Endometrium (tissue), 2 donors: ENCODE measurements at regions not wholly inside any gene's neighbourhood (a gene's known extent, or its start where the extent isn't known, plus 50 kb on each side); places are given as distances from the start of the nearest gene placed in this dataset.

Source experiments
- FAIRE-seq: peaks from 2 replicates; lab custom pipeline; 2012; peaks lifted over from hg19 to GRCh38; lab: Jason Lieb, UNC
- donor health status: control.
- donor health status: control.

GRCh38 chr4:111718763-111719559, 426.3 kb upstream of the FAM241A start:
- FAIRE-seq: no peak

GRCh38 chr4:111720866-111721265, 424.4 kb upstream of the FAM241A start:
- no peak for FAIRE-seq

GRCh38 chr4:111722213-111722720, 423.0 kb upstream of the FAM241A start:
- no peak for FAIRE-seq

DNA sequence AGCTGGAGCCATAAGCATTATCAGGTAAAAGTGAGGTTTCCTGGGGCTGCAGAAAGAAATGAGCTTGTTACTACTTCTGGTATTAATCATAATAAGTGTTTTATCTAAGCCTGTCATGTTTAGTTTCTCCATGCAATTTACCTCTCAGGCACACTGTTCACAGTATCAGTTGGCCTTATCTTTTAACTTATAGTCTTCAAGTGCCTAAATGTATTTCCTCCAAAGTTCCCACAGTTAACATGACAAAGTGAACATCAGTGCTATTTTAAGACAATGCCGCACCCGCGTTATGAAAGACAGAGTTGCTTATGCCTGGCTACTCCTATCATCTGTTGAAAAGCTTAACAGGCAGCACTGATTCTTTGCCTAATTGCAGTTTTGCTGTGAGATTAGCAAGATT, 408.7 kb upstream of the FAM241A start:
- FAIRE-seq: no peak

- no peak for FAIRE-seq
These were observed 400.4 kb upstream of the FAM241A start for GRCh38 chr4:111744847-111745246.

DNA sequence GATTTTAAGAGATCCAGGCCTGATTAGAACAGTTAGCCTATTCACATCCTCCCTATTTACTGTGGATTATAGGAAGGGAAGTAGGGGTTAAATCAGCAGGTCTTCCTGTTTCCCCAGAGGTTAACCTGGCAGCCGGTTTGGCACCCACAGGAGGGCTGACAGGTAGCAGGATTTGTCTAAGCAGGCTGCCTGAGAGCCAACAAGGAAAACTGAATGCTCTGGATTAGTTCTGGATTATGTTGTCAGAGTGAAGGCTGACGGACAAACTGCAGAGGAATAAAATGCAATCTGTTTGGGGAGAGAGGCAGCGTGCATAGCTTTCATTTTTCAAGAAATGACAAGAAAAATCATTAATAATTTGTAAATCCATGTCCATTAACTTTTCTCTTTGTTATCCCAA, 397.1 kb upstream of the FAM241A start:
- no peak for FAIRE-seq

DNA sequence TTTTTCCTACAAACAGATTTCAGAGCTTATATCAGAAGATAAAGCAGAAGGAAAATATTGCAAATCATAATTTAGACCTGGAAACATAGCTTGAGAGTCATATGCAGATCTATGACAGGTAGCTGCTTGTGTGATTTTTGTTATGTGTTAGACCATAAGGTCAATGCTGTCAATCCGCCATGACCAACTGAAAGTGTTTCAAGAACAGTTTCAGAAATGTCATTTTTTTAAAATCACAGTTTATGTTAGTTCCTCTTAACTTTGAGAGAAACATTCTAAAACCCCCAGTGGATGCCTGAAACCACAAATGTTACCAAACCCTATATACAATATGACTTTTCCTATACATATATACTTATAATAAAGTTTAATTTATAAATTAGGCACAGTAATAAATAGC, 391.3 kb upstream of the FAM241A start:
- no peak for FAIRE-seq

DNA sequence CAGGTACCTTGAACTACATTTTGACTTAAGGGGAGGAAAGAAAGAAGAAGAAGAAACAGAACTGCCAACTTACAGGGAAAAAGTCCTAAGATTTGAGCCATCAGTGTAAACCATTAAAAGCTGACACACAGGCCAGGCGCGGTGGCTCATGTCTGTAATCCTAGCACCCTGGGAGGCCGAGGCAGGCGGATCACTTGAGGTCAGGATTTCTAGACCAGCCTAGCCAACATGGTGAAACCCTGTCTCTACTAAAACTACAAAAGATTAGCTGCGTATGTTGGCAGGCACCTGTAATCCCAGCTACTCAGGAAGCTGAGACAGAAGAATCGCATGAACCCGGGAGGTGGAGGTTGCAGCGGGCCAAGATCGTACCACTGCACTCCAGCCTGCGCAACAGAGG, 389.7 kb upstream of the FAM241A start:
- FAIRE-seq: no peak

DNA sequence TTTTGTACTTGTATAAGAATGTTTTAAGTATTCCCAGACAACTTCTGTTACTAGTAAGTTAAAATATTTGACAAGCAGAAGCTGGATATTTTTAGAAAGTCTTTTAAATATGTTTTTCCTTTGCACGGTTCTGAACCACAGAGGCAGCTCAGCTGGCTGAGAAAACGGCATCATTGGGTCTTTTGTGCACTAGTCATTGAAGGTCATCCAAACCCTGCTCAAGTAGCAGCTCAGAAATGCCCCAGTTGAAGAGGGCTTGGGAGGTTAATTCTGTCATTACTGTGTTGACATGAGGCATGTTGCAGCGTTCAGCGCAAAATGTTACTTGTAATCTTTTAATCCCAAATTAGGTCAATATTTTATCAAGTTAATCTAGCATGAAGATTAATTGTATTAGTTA, 383.7 kb upstream of the FAM241A start:
- FAIRE-seq: no peak

DNA sequence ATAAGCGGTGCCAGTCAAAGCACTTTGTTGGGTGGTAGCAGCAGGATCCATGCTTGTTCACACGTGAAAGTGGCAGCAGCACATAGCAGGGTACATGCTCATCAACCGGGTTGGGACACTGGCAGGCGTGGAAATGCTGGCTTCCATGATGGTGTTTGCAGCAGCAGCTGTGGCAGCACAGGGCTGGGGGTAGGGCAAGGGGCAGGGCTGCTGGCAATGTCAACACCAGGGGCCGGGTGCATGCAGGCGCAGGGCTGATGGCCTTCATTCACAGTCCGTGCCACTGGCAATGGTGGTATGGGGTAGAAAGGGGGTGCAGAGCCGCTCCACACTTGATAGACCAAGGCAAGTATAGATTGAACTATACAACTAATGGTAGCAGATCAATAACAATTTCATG, 374.7 kb upstream of the FAM241A start:
- FAIRE-seq: no peak

- no peak for FAIRE-seq
These were observed 371.4 kb upstream of the FAM241A start for GRCh38 chr4:111773858-111774257.

GRCh38 chr4:111775556-111776297, 369.5 kb upstream of the FAM241A start:
- FAIRE-seq: no peak

GRCh38 chr4:111776561-111776960, 368.7 kb upstream of the FAM241A start:
- no peak for FAIRE-seq

DNA sequence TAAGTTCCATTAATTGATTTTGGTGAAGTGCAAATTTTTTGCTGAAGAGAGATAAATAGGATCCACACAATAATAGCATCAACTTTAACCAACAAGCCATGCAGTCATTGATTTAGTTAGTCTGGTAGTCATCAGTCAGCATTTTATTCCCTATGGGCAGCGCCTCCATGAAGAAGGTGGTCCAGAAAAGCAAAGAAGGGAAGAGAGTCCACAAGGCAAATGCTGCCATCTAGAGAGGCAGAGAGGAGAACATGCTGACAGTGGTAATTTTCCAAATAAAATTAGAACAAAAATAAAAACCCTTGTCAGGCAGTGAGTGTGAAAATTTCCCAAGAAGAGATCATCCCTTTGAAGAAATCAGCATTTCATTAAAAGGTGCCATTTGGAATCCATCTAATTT, 366.7 kb upstream of the FAM241A start:
- no peak for FAIRE-seq

- FAIRE-seq: no peak
These were observed 364.3 kb upstream of the FAM241A start for GRCh38 chr4:111780965-111781364.

DNA sequence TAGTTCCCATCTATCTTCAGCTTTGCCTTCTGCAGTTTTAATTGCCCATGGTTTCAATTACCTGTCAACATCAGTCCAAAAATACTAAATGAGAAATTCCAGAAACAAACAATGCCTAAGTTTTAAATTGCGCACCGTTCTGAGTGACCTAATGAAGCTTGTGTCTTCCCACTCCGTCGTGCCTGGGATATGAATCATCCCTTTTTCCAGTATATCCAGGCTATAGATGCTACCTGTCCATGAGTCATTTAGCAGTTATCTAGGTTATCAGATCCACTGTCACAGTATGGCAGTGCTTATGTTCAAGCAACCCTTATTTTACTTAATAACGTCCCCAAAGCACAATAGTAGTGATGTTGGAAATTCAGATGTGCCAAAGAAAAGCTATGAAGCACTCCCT, 363.6 kb upstream of the FAM241A start:
- no peak for FAIRE-seq

DNA sequence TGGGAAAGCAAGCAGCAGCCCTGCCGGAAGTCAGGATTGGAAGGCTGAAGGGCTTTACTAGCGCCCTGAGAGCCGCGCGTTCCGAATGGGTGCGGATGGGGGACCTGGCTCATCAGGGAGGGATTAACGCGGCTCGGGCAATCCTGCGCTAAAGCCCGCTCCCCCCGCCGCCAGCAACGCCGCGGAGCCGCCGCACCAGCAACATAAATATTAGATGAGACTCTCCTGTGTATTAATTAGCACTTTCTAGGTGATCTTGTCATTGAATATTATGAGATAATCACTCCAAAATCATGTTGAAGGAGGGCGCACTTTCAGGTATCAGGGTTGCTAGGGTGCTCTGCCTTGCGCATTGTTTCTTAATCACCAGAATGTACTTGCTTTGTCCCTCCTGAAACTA, 357.2 kb upstream of the FAM241A start:
- FAIRE-seq: no peak

DNA sequence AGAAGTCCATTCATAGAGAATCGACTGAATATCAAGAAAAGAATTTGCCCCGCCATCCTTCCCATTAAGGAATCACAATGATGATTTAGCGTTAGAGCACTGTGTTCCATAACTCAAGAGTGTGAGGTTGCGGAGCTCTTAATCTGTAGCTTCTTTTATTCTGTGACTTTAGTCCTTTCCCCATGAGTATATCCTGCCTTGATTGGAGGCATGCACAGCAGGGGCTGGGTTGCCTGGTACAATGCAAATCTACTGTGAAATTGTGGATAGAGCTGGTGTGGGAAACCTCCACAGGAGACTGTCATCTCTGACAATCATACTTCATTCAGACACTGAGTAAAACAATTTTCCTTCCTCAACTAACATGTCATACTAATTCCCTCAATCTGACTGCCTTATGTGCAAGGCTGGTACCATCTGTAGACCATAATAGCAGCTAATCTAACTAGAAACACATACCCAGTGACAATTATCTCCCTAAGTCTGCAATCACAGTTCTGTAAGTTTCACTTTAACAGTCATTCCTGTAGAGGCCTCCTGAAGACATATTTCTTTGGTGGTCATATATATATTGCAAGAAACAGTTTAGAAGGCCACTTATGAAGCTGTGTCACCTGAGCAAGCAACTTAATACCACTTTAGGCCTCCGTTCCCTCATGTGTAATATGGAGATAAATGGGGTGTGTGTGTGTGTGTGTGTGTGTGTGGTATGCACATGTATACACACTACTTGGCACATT, 355.2 kb upstream of the FAM241A start:
- no peak for FAIRE-seq

- FAIRE-seq: no peak
These were observed 352.6 kb upstream of the FAM241A start for GRCh38 chr4:111792632-111793031.

DNA sequence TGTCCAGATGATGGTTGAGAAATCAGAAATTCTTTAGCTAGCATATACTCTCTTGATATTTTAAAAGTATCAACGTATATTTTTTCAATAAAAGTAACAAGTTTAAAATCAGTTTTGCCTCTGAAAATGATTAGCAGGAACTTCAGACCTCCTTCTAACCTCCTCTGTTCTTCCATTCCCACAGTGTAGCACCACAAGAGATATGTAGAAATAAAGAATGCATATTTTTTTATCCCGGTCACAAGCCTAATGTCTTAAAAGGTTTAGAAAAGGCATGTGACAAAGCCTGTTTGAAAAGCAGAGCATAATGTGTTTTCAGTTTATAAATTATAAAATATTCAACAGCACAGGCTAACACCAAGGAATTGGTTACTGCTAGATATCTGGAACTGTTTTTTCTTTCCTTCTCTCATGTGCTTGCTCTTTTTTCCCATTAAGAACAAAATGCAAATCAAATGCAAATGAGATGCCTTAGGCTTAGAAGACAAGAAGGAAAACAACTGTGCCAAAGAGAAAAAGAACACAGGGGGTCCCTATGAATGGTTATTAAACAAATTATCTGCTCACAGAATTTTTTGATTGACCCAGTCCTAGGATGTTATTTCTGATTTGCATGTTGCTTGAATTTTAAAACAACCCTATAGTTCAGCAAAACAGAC, 351.7 kb upstream of the FAM241A start:
- FAIRE-seq: no peak

DNA sequence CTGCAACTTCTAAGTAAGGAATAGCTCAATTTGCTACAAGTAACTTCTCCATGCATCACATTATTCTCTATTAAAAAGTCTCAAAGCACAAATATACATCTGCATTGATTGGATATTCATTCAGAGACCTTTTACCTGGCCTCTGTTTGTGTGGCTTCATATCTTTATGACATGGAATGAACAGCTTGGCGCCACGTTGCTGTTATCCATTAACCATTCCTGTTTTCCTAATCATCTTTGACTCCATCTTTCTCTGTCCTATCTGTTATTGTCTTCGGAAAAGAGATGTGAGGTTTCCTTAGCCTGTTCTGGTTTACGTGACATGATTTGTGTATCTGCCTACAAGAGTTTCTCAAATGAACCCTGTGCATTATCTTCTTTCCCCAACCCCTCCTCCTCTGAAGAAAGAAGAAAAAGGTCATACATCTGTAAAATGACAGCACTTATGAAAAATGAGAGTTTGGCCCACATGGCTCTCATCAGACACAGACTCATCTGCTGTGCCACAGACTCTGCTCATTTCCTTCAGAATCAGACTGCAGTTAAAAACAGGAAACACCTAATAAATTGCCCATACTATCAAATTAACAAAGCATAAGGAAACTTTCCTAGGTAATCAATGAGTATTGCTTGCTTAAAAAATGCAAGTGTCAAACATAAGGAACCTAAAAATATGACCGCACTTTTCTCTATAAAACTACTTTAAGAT, 347.6 kb upstream of the FAM241A start:
- FAIRE-seq: no peak

DNA sequence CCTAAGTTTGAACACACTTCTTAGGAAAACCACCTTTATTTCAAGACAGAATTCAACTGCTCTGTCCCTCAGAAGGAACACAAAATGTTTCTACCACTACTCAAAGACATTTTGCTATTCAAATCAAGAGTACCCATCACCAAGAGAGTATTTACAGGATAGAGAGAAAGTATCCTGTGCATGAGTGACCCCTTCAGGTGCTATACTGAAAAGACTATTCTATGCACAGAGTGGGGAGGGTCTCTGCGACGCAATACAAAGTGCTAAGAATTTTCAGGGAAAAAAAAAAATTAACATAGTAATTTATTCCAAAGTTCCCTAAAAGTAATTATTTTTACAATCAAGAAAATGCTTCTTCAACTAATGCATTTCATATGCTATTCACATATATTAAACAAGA, 346.4 kb upstream of the FAM241A start:
- FAIRE-seq: no peak
